Karpas-422 (cell line): ENCODE measurements at regions not wholly inside any gene's neighbourhood (a gene's known extent, or its start where the extent isn't known, plus 50 kb on each side); places are given as distances from the start of the nearest gene placed in this dataset.
"Not testable (repeated sequence)": the region's sequence is repeated elsewhere in the genome, so short reads cannot be mapped to it uniquely, and the experiment has no call there.

Experiments
- DNase-seq: peaks from one replicate; pipeline ENCODE4 v3.0.0-alpha.2; 2015
- H2AFZ ChIP-seq: fragments of 200-600 bp; sonication (generic); 2 replicates; pipeline ENCODE4 v1.6.1; 2014; ENCODE audit warnings: antibody characterized with exemption, low read length, mixed read lengths
- H3K27ac ChIP-seq: fragments of 200-600 bp; sonication (generic); 2 replicates; pipeline ENCODE4 v1.5.1; 2014; ENCODE audit warnings: mild to moderate bottlenecking, low read length, moderate library complexity
- H3K27me3 ChIP-seq: fragments of 200-600 bp; sonication (generic); 2 replicates; pipeline ENCODE4 v1.6.1; 2014; ENCODE audit warnings: low read length, mixed read lengths
- H3K36me3 ChIP-seq: fragments of 200-600 bp; sonication (generic); 2 replicates; pipeline ENCODE4 v1.6.1; 2014; ENCODE audit warnings: low read length, mixed read lengths; ENCODE audit not compliant: insufficient read depth
- H3K4me1 ChIP-seq: fragments of 200-600 bp; sonication (generic); 2 replicates; pipeline ENCODE4 v1.6.1; 2014; ENCODE audit warnings: mild to moderate bottlenecking, low read length, mixed read lengths
- H3K4me2 ChIP-seq: fragments of 200-600 bp; sonication (generic); 2 replicates; pipeline ENCODE4 v1.6.1; 2014; ENCODE audit warnings: low read length, low read depth, mild to moderate bottlenecking; ENCODE audit not compliant: poor library complexity, severe bottlenecking
- H3K4me3 ChIP-seq: fragments of 200-600 bp; sonication (generic); 2 replicates; pipeline ENCODE4 v1.5.1; 2014; ENCODE audit warnings: mild to moderate bottlenecking, antibody characterized with exemption, low read length, mixed read lengths
- H3K79me2 ChIP-seq: fragments of 200-600 bp; sonication (generic); 2 replicates; pipeline ENCODE4 v1.6.1; 2014; ENCODE audit warnings: mild to moderate bottlenecking, low read length, mixed read lengths
- H3K9ac ChIP-seq: fragments of 200-600 bp; sonication (generic); 2 replicates; pipeline ENCODE4 v1.6.0; 2014; ENCODE audit warnings: low read length
- H3K9me2 ChIP-seq: fragments of 200-600 bp; sonication (generic), shearing (Covaris generic); replicated peaks from 2 replicates; pipeline ENCODE4 v1.6.0; 2014; ENCODE audit warnings: mild to moderate bottlenecking, low read length, moderate library complexity; ENCODE audit not compliant: insufficient read depth
- H3K9me3 ChIP-seq: fragments of 300-700, 200-600 bp; sonication (generic); 2 replicates; pipeline ENCODE4 v1.6.1; 2014; ENCODE audit warnings: low read length, mixed read lengths
- H4K20me1 ChIP-seq: fragments of 200-600 bp; sonication (generic); 2 replicates; pipeline ENCODE4 v1.6.1; 2014; ENCODE audit warnings: mild to moderate bottlenecking, antibody characterized with exemption, low read length, low read depth; ENCODE audit not compliant: insufficient read depth

DNA sequence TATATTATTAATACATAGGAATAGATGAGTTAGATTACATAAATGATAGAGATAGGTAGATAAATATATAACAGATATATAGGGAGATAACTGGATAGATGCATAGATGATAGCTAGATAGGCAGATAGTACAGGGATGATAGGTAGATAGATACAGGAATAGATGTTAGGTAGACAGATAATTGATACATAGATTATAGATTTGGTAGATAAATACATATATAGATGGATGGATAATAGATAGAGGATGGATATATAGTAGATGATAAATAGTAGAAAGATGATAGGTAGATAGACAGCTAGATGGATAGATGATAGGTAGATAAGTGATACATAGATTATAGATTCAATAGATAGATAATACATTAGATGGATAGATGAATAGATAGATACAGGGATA is 283.6 kb downstream of the SHOX start:
- Histone ChIP-seq H3K4me2 (no peak overlapping the region), H3K9me2 (no peaks in the 10 kb centered on the region), H3K27ac (no peak overlapping the region), H3K9me3 (no peaks in the 10 kb centered on the region), H3K79me2 (no peaks in the 10 kb centered on the region), H3K9ac (no peak overlapping the region), H3K27me3 (no peaks in the 10 kb centered on the region), H3K36me3 (no peaks in the 10 kb centered on the region), H2AFZ (no peak overlapping the region), H3K4me3 (no peak overlapping the region), H4K20me1 (no peaks in the 10 kb centered on the region), H3K4me1 (no peaks in the 10 kb centered on the region)
- DNase-seq = no peak

DNA sequence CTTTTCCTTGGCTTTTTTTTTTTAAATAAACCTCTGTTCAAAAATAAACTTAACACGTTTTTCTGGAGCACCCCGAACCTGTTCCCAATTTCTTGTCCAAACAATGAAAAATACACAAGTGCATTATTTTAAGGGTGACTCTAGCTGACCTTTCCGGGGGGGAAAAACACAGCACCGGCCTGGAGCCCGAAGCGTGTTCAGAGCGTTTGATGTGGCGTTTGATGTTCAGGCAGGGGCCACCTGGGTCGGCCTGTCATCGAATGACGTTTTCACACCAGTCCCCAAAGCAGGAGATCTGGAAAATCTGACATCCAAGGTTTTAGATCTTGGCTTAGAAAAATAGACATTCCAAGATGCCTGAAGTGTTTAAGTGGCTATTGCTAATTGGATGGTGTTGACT is 282.1 kb downstream of the SHOX start:
- no peak overlapping the region for H3K4me2 ChIP-seq
- no peaks in the 10 kb centered on the region for H3K9me3 ChIP-seq
- no peak for DNase-seq
- H2AFZ ChIP-seq = no peak overlapping the region
- H3K27ac ChIP-seq = no peak overlapping the region
- H3K9ac ChIP-seq = no peak overlapping the region
- H3K79me2 ChIP-seq = no peaks in the 10 kb centered on the region
- H3K36me3 ChIP-seq = no peaks in the 10 kb centered on the region
- no peaks in the 10 kb centered on the region for H3K4me1 ChIP-seq
- H4K20me1 ChIP-seq = no peaks in the 10 kb centered on the region
- H3K4me3 ChIP-seq = no peak overlapping the region
- H3K27me3 ChIP-seq = no peaks in the 10 kb centered on the region
- H3K9me2 ChIP-seq = no peaks in the 10 kb centered on the region

DNA sequence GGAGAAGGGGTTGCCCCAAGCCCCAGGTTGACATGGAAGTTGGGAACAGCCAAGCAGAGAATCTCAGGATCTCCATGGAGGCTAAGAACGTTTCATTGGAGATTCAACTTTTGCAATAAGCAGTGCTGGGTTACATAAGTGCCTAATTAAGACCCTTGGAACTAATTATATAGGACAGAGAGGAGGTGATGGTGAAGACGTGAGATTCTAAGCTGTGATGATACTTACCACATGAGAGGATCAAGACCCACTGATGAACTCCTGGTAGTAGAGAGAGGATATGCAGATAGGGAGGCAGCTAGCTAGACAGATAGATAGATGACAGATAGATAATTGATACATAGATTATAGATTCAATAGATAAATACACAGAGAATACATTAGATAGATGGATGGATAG is 278.5 kb downstream of the SHOX start:
- H3K79me2 ChIP-seq = not testable (repeated sequence)

DNA sequence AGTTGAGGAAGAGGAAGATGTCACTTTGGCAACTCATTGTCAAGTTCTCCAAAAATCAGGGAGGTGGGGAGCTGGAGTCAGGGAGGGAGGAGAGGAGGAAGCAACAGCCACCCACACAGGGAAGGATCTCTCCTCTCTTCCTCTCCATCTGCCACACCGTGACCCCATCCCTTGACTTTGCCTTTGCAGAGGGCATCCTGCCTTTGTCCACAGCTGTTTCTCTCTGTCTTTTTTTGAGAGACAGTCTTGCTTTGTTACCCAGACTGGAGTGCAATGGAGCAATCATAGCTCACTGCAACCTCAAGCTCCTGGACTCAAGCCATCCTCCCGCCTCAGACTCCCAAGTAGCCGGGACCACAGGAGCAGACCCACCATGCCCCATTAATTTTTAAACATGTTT is 276.0 kb downstream of the SHOX start:
- no peak overlapping the region for H2AFZ ChIP-seq
- no peaks in the 10 kb centered on the region for H3K27me3 ChIP-seq
- DNase-seq = no peak
- H3K79me2 ChIP-seq = no peaks in the 10 kb centered on the region
- peaks cover 4% of the 10 kb centered on the region; the same call in 1 of the 2 replicates for H3K9me3 ChIP-seq
- no peaks in the 10 kb centered on the region for H3K36me3 ChIP-seq
- H3K4me1 ChIP-seq = no peaks in the 10 kb centered on the region
- no peaks in the 10 kb centered on the region for H3K9me2 ChIP-seq
- no peaks in the 10 kb centered on the region for H4K20me1 ChIP-seq
- H3K9ac ChIP-seq = no peak overlapping the region
- H3K27ac ChIP-seq = no peak overlapping the region
- H3K4me2 ChIP-seq = no peak overlapping the region
- no peak overlapping the region for H3K4me3 ChIP-seq

More for the DNA sequence above, 278.5 kb downstream of the SHOX start:
- not testable (repeated sequence) for H3K4me3 ChIP-seq, H3K9me2 ChIP-seq, H3K27ac ChIP-seq, H3K9ac ChIP-seq, H3K27me3 ChIP-seq, H2AFZ ChIP-seq, DNase-seq, H3K36me3 ChIP-seq, H3K4me1 ChIP-seq, H4K20me1 ChIP-seq, H3K9me3 ChIP-seq, H3K4me2 ChIP-seq

DNA sequence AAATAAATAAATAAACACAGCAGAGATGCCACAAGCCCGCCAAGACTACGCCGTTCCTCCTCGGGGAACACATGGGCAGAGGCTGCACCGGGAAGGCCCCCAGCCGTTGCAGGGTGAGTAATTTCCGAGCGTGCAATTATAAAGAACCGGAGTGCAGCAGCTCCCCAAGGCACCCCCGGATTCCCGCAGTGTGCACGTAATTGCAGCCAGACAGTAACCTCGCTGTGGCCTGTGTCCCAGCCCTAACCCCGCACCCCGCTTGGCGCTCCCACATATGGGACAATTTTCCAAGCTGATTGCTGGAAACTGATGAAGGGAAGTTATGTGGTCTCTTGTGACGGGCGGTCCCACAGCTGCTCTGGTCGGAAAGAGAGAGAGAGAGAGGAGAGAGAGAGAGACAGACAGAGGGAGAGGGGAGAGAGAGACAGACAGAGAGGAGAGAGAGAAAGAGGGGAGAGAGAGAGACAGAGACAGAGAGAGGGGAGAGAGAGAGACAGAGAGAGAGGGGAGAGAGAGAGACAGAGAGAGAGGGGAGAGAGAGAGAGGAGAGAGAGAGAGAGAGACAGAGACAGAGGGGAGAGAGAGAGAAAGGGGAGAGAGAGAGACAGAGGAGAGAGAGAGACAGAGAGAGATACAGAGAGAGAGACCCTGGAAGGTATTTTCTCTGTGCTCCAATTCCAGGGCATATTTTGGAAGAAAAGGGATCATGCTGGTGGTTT is 275.4 kb downstream of the SHOX start:
- no peak overlapping the region for H2AFZ ChIP-seq
- no peaks in the 10 kb centered on the region for H3K36me3 ChIP-seq
- no peaks in the 10 kb centered on the region for H4K20me1 ChIP-seq
- no peaks in the 10 kb centered on the region for H3K9me2 ChIP-seq
- no peak overlapping the region for H3K4me3 ChIP-seq
- no peaks in the 10 kb centered on the region for H3K79me2 ChIP-seq
- H3K9me3 ChIP-seq = peaks cover 4% of the 10 kb centered on the region; the same call in 1 of the 2 replicates
- H3K27ac ChIP-seq = no peak overlapping the region
- DNase-seq = no peak
- no peaks in the 10 kb centered on the region for H3K27me3 ChIP-seq
- H3K9ac ChIP-seq = no peak overlapping the region
- no peak overlapping the region for H3K4me2 ChIP-seq
- H3K4me1 ChIP-seq = no peaks in the 10 kb centered on the region

DNA sequence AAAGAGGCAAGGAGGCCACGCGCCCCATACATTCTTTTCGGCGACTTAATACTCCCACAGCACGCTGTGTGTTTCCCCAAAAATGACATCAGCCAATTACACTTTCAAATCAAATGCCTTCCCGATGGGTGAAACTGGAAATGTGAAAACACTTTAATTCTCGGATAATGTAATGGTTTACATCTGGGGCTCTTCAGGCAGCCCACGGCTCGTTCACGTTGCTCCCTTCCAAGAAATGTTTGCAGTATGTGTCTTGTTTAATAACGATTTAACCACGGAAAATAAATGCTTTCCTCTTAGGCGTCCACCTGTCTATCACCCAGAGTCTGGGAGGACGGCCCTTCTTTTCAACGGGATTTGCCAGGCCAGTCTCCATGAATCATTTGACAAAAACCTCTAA is 272.5 kb downstream of the SHOX start:
- H3K4me1 ChIP-seq = no peaks in the 10 kb centered on the region
- no peaks in the 10 kb centered on the region for H3K9me2 ChIP-seq
- H4K20me1 ChIP-seq = no peaks in the 10 kb centered on the region
- H3K9me3 ChIP-seq = peaks cover 4% of the 10 kb centered on the region; the same call in 1 of the 2 replicates
- no peaks in the 10 kb centered on the region for H3K36me3 ChIP-seq
- no peak overlapping the region for H3K4me2 ChIP-seq
- no peaks in the 10 kb centered on the region for H3K79me2 ChIP-seq
- DNase-seq = no peak
- no peak overlapping the region for H3K4me3 ChIP-seq
- no peaks in the 10 kb centered on the region for H3K27me3 ChIP-seq
- no peak overlapping the region for H3K9ac ChIP-seq
- no peak overlapping the region for H2AFZ ChIP-seq
- no peak overlapping the region for H3K27ac ChIP-seq

DNA sequence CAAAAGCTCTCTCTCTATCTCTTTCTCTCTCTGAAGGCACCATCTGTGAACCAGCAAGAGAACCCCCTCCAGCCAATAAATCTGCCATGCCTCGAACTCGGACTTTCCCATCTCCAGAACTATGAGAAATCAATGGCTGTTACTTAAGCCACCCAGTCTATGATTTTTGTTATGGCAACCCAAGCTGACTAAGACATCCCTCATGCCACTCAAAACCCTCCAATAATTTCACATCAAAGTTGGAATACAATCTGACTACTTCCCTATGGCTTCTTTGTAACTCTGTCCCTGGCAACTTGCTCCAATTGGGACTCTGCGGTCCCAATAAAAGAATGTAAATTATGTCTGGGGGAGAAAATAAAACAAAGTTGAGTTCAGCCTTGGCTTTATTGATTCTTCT is 265.7 kb downstream of the SHOX start:
- no peaks in the 10 kb centered on the region for H4K20me1 ChIP-seq
- H3K9me2 ChIP-seq = no peaks in the 10 kb centered on the region
- no peak for DNase-seq
- no peak overlapping the region for H3K9ac ChIP-seq
- no peak overlapping the region for H3K27ac ChIP-seq
- no peaks in the 10 kb centered on the region for H3K27me3 ChIP-seq
- no peaks in the 10 kb centered on the region for H3K36me3 ChIP-seq
- H2AFZ ChIP-seq = no peak overlapping the region
- H3K4me3 ChIP-seq = no peak overlapping the region
- H3K9me3 ChIP-seq = no peaks in the 10 kb centered on the region
- H3K79me2 ChIP-seq = no peaks in the 10 kb centered on the region
- H3K4me2 ChIP-seq = no peak overlapping the region
- no peaks in the 10 kb centered on the region for H3K4me1 ChIP-seq

DNA sequence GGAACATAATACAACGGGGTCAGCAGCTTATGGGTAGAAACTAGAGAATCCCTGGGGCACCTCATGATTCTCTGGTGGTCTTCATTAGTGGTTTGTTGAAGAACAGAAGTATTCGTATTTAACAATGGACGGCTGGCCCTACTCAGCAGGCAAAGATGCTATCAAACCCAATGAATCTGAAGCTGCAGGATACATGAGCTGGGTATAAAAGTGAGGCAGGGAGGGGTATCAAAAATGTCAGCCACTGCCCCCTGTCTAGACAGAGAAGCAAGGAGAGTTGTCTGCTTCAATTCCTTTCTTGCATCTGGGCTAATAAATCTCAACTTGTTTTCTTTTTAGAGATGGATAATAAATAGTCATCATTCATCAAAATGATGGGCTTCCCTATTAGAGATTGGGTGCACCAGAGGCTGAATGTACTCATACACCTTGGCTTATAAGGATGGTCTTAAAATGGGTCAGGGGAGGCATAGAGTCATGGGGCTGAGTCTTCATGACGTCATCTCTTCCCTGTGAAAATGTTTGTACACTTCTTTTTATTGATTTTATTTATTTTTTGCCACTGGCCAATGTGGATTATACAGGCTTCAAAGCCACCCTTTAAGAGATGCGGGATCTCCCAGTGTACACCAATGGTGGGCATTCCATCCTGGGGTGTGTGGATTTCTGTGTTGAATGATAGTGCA is 259.5 kb downstream of the SHOX start:
- Histone ChIP-seq H4K20me1 (no peaks in the 10 kb centered on the region), H3K9me2 (no peaks in the 10 kb centered on the region), H3K9me3 (peaks cover 8% of the 10 kb centered on the region), H3K27me3 (peaks cover 3% of the 10 kb centered on the region; the same call in 1 of the 2 replicates), H3K4me2 (no peak overlapping the region), H3K4me1 (no peaks in the 10 kb centered on the region), H3K27ac (no peak overlapping the region), H3K4me3 (no peak overlapping the region), H3K79me2 (no peaks in the 10 kb centered on the region), H3K36me3 (no peaks in the 10 kb centered on the region), H2AFZ (no peak overlapping the region), H3K9ac (no peak overlapping the region)
- no peak for DNase-seq
